Activated T-cell treated with anti-CD3 and anti-CD28 coated beads for 48 hours (primary cell): ENCODE measurements at regions not wholly inside any gene's neighbourhood (a gene's known extent, or its start where the extent isn't known, plus 50 kb on each side); places are given as distances from the start of the nearest gene placed in this dataset.

Experiments used
- DNase-seq: peaks from one replicate; pipeline ENCODE4 v3.0.0-alpha.2; 2020; ENCODE audit warnings: low read depth

GRCh38 chr14:98945611-98946570 is 326.1 kb downstream of the BCL11B start:
- DNase-seq = no peak

- DNase-seq = no peak
Measured at GRCh38 chr14:98946940-98947339, 325.1 kb downstream of the BCL11B start.

- no peak for DNase-seq
Measured at GRCh38 chr14:98947911-98948595, 323.9 kb downstream of the BCL11B start.

- DNase-seq = no peak
Measured at GRCh38 chr14:98949051-98949450, 322.9 kb downstream of the BCL11B start.

GRCh38 chr14:98949481-98950135 is 322.4 kb downstream of the BCL11B start:
- no peak for DNase-seq

GRCh38 chr14:98950353-98950895 is 321.6 kb downstream of the BCL11B start:
- DNase-seq = no peak

- no peak for DNase-seq
Measured at GRCh38 chr14:98951031-98951430, 321.0 kb downstream of the BCL11B start.

- DNase-seq = no peak
Measured at GRCh38 chr14:98951521-98952152, 320.4 kb downstream of the BCL11B start.

- DNase-seq = no peak
Measured at GRCh38 chr14:98952593-98953350, 319.2 kb downstream of the BCL11B start.

GRCh38 chr14:98953551-98954348 is 318.2 kb downstream of the BCL11B start:
- DNase-seq = no peak

GRCh38 chr14:98954349-98955000 is 317.5 kb downstream of the BCL11B start:
- no peak for DNase-seq

GRCh38 chr14:98955036-98955740 is 316.8 kb downstream of the BCL11B start:
- no peak for DNase-seq

GRCh38 chr14:98955741-98956070 is 316.3 kb downstream of the BCL11B start:
- no peak for DNase-seq

GRCh38 chr14:98956181-98956580 is 315.8 kb downstream of the BCL11B start:
- DNase-seq = no peak

- DNase-seq = no peak
Measured at GRCh38 chr14:98956661-98957060, 315.3 kb downstream of the BCL11B start.

GRCh38 chr14:98957211-98958047 is 314.6 kb downstream of the BCL11B start:
- no peak for DNase-seq

GRCh38 chr14:98958048-98958631 is 313.9 kb downstream of the BCL11B start:
- no peak for DNase-seq

- no peak for DNase-seq
Measured at GRCh38 chr14:98958632-98959031, 313.4 kb downstream of the BCL11B start.
